ENCODE measurements at regions not wholly inside any gene's neighbourhood (a gene's known extent, or its start where the extent isn't known, plus 50 kb on each side); places are given as distances from the start of the nearest gene placed in this dataset.

- Mint-ChIP-seq H3K27me3 (no peaks in the 10 kb centered on the region), H3K27ac (no peak overlapping the region), H3K9me3 (no peaks in the 10 kb centered on the region), H3K36me3 (no peaks in the 10 kb centered on the region), H3K4me3 (no peak overlapping the region), H3K4me1 (peaks cover 15% of the 10 kb centered on the region)
- peak; percentile 3 for DNase-seq
Observed at GRCh38 chrX:20382518-20383297, 116.0 kb upstream of the RPS6KA3 start.

GRCh38 chrX:20382082-20382481 lies 115.4 kb upstream of the RPS6KA3 start:
- Mint-ChIP-seq H3K36me3 (no peaks in the 10 kb centered on the region), H3K27me3 (no peaks in the 10 kb centered on the region), H3K27ac (no peak overlapping the region), H3K4me1 (peaks cover 15% of the 10 kb centered on the region), H3K9me3 (no peaks in the 10 kb centered on the region), H3K4me3 (peak overlapping the region; percentile 22)
- DNase-seq, result no peak

GRCh38 chrX:20378233-20378920 lies 111.7 kb upstream of the RPS6KA3 start:
- Mint-ChIP-seq H3K9me3 (no peaks in the 10 kb centered on the region), H3K4me3 (no peak overlapping the region), H3K27me3 (no peaks in the 10 kb centered on the region), H3K4me1 (peaks cover 19% of the 10 kb centered on the region), H3K36me3 (no peaks in the 10 kb centered on the region), H3K27ac (peak overlapping the region; percentile 86)
- peak; percentile 12 for DNase-seq

- DNase-seq, result no peak
- Mint-ChIP-seq H3K4me1 (peaks cover 18% of the 10 kb centered on the region), H3K27me3 (no peaks in the 10 kb centered on the region), H3K9me3 (no peaks in the 10 kb centered on the region), H3K27ac (peak overlapping the region; percentile 65), H3K4me3 (no peak overlapping the region), H3K36me3 (no peaks in the 10 kb centered on the region)
Observed at GRCh38 chrX:20374900-20375438, 108.3 kb upstream of the RPS6KA3 start.

- no peak for DNase-seq
- H3K4me3 Mint-ChIP-seq, result no peak overlapping the region
- peaks cover 18% of the 10 kb centered on the region for H3K4me1 Mint-ChIP-seq
- no peaks in the 10 kb centered on the region for H3K9me3 Mint-ChIP-seq
- no peaks in the 10 kb centered on the region for H3K27me3 Mint-ChIP-seq
- H3K36me3 Mint-ChIP-seq, result no peaks in the 10 kb centered on the region
- no peak overlapping the region for H3K27ac Mint-ChIP-seq
Observed at GRCh38 chrX:20374450-20374849, 107.7 kb upstream of the RPS6KA3 start.

- Mint-ChIP-seq H3K36me3 (no peaks in the 10 kb centered on the region), H3K4me3 (no peak overlapping the region), H3K4me1 (peaks cover 14% of the 10 kb centered on the region), H3K27me3 (no peaks in the 10 kb centered on the region), H3K9me3 (no peaks in the 10 kb centered on the region), H3K27ac (no peak overlapping the region)
- DNase-seq, result no peak
Observed at GRCh38 chrX:20373063-20373462, 106.4 kb upstream of the RPS6KA3 start.

- DNase-seq, result no peak
- H3K4me1 Mint-ChIP-seq, result peaks cover 13% of the 10 kb centered on the region
- H3K4me3 Mint-ChIP-seq, result no peak overlapping the region
- H3K27ac Mint-ChIP-seq, result no peak overlapping the region
- H3K27me3 Mint-ChIP-seq, result no peaks in the 10 kb centered on the region
- no peaks in the 10 kb centered on the region for H3K9me3 Mint-ChIP-seq
- H3K36me3 Mint-ChIP-seq, result no peaks in the 10 kb centered on the region
Observed at GRCh38 chrX:20372533-20372932, 105.8 kb upstream of the RPS6KA3 start.

GRCh38 chrX:20369468-20369867 lies 102.8 kb upstream of the RPS6KA3 start:
- Mint-ChIP-seq H3K4me1 (peaks cover 9% of the 10 kb centered on the region), H3K27ac (no peak overlapping the region), H3K27me3 (no peaks in the 10 kb centered on the region), H3K36me3 (no peaks in the 10 kb centered on the region), H3K9me3 (no peaks in the 10 kb centered on the region), H3K4me3 (no peak overlapping the region)
- no peak for DNase-seq

- Mint-ChIP-seq H3K4me1 (no peaks in the 10 kb centered on the region), H3K36me3 (no peaks in the 10 kb centered on the region), H3K27ac (no peak overlapping the region), H3K4me3 (no peak overlapping the region), H3K27me3 (no peaks in the 10 kb centered on the region), H3K9me3 (no peaks in the 10 kb centered on the region)
- DNase-seq, result no peak
Observed at GRCh38 chrX:20364238-20364637, 97.5 kb upstream of the RPS6KA3 start.

GRCh38 chrX:20363275-20363674 lies 96.6 kb upstream of the RPS6KA3 start:
- H3K4me3 Mint-ChIP-seq, result no peak overlapping the region
- H3K27me3 Mint-ChIP-seq, result no peaks in the 10 kb centered on the region
- H3K9me3 Mint-ChIP-seq, result no peaks in the 10 kb centered on the region
- no peaks in the 10 kb centered on the region for H3K4me1 Mint-ChIP-seq
- DNase-seq, result no peak
- no peak overlapping the region for H3K27ac Mint-ChIP-seq
- no peaks in the 10 kb centered on the region for H3K36me3 Mint-ChIP-seq

GRCh38 chrX:20362268-20363267 lies 95.9 kb upstream of the RPS6KA3 start:
- Mint-ChIP-seq H3K9me3 (no peaks in the 10 kb centered on the region), H3K4me3 (no peak overlapping the region), H3K4me1 (no peaks in the 10 kb centered on the region), H3K36me3 (no peaks in the 10 kb centered on the region), H3K27me3 (no peaks in the 10 kb centered on the region), H3K27ac (no peak overlapping the region)
- DNase-seq, result no peak

- no peaks in the 10 kb centered on the region for H3K4me1 Mint-ChIP-seq
- H3K4me3 Mint-ChIP-seq, result no peak overlapping the region
- no peak for DNase-seq
- no peaks in the 10 kb centered on the region for H3K27me3 Mint-ChIP-seq
- H3K9me3 Mint-ChIP-seq, result no peaks in the 10 kb centered on the region
- H3K36me3 Mint-ChIP-seq, result no peaks in the 10 kb centered on the region
- no peak overlapping the region for H3K27ac Mint-ChIP-seq
Observed at GRCh38 chrX:20361890-20362262, 95.2 kb upstream of the RPS6KA3 start.

- Mint-ChIP-seq H3K27me3 (no peaks in the 10 kb centered on the region), H3K36me3 (no peaks in the 10 kb centered on the region), H3K4me1 (no peaks in the 10 kb centered on the region), H3K27ac (no peak overlapping the region), H3K4me3 (no peak overlapping the region), H3K9me3 (no peaks in the 10 kb centered on the region)
- DNase-seq, result no peak
Observed at GRCh38 chrX:20361081-20361889, 94.6 kb upstream of the RPS6KA3 start.

GRCh38 chrX:20355187-20355586 lies 88.5 kb upstream of the RPS6KA3 start:
- Mint-ChIP-seq H3K27ac (no peak overlapping the region), H3K4me3 (no peak overlapping the region), H3K27me3 (no peaks in the 10 kb centered on the region), H3K9me3 (no peaks in the 10 kb centered on the region), H3K36me3 (peaks cover 1% of the 10 kb centered on the region), H3K4me1 (peaks cover 22% of the 10 kb centered on the region)
- DNase-seq, result no peak

Data from activated naive CD8-positive, alpha-beta T cell treated with anti-CD3 and anti-CD28 coated beads for 36 hours (primary cell).